ENCODE measurements at regions not wholly inside any gene's neighbourhood (a gene's known extent, or its start where the extent isn't known, plus 50 kb on each side); places are given as distances from the start of the nearest gene placed in this dataset.

DNA sequence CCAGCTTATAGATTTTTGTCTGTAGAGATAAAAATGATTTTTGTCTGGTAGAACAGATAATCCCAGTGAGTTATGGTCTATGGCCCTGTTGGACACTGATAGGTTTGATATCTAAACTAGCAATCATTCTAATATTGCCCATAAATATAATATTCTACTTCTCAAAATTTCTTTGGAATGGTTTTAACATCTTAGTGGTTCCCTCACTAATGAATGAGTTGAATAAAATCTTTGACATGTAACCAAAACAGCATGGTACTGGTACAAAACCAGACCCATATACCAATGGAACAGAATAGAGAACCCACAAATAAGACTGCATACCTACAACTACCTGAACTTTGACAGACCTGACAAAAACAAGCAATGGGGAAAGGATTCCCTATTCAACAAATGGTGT lies 219.7 kb downstream of the SEC61B start:
- Mint-ChIP-seq H3K4me1 (ENCODE audit: low read depth) (peaks cover 23% of the 10 kb centered on the region), H3K27ac (no peak overlapping the region), H3K27me3 (ENCODE audit: low read depth) (peaks cover 7% of the 10 kb centered on the region), H3K4me3 (ENCODE audit: low read depth) (no peak overlapping the region), H3K9me3 (peaks cover 5% of the 10 kb centered on the region), H3K36me3 (ENCODE audit: low read depth) (no peaks in the 10 kb centered on the region)
- intact Hi-C loops (cut with micrococcal nuclease): no loop called here
- DNase-seq (ENCODE audit: low spot score): no peak

GRCh38 chr9:99445371-99445891 lies 223.3 kb downstream of the SEC61B start:
- Mint-ChIP-seq H3K36me3 (ENCODE audit: low read depth) (no peaks in the 10 kb centered on the region), H3K27ac (peak overlapping the region; percentile 69), H3K9me3 (peaks cover 5% of the 10 kb centered on the region), H3K27me3 (ENCODE audit: low read depth) (peaks cover 14% of the 10 kb centered on the region), H3K4me1 (ENCODE audit: low read depth) (peaks cover 25% of the 10 kb centered on the region), H3K4me3 (ENCODE audit: low read depth) (no peak overlapping the region)
- no peak for DNase-seq (ENCODE audit: low spot score)
- intact Hi-C loops (cut with micrococcal nuclease): no loop called here

DNA sequence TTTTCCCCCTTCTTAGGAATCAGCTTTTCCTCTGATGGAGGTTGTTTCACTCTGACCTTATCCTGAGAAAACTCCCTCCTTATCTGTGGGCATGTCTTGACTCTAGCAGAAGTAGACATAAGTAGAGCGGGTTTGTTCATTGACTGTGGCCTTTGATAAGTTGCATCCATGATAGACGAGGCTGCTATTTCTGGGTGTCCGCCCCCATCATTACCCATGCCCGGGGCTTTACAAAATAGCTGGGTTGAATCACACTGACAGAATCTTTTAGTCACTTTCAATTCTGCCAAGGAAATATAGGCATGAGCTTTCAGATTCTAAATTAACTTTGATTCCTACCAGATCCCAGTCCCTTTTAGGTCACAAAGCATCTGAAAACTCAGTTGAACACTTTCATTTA lies 223.8 kb downstream of the SEC61B start:
- Mint-ChIP-seq H3K4me1 (ENCODE audit: low read depth) (peaks cover 25% of the 10 kb centered on the region), H3K9me3 (peaks cover 5% of the 10 kb centered on the region), H3K27ac (peak overlapping the region; percentile 69), H3K36me3 (ENCODE audit: low read depth) (no peaks in the 10 kb centered on the region), H3K27me3 (ENCODE audit: low read depth) (peaks cover 14% of the 10 kb centered on the region), H3K4me3 (ENCODE audit: low read depth) (no peak overlapping the region)
- intact Hi-C loops (cut with micrococcal nuclease): no loop called here
- no peak for DNase-seq (ENCODE audit: low spot score)

DNA sequence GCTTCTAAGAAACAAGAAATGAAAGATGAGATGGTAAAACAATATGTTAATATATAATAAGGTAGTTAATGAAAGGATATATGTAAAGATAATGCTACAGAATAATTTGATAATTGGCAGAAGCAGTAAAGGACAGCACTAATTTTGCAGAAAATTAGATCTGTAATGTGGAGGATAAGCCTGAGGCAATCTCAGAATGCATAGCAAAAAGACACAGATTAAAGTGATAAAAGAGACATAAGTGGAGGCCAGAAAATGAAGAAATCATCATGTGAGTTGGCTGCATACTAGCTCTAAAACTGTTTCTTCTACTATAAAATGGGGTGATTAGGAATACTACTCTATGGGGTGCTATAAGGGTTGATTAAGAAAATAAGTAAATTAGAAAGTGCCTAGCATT lies 225.9 kb downstream of the SEC61B start:
- intact Hi-C loops (cut with micrococcal nuclease): no loop called here
- peaks cover 25% of the 10 kb centered on the region for H3K4me1 Mint-ChIP-seq (ENCODE audit: low read depth)
- no peak for DNase-seq (ENCODE audit: low spot score)
- no peaks in the 10 kb centered on the region for H3K36me3 Mint-ChIP-seq (ENCODE audit: low read depth)
- H3K9me3 Mint-ChIP-seq: no peaks in the 10 kb centered on the region
- H3K4me3 Mint-ChIP-seq (ENCODE audit: low read depth): no peak overlapping the region
- peaks cover 20% of the 10 kb centered on the region for H3K27me3 Mint-ChIP-seq (ENCODE audit: low read depth)
- H3K27ac Mint-ChIP-seq: no peak overlapping the region

- Mint-ChIP-seq H3K4me3 (ENCODE audit: low read depth) (no peak overlapping the region), H3K27ac (no peak overlapping the region), H3K27me3 (ENCODE audit: low read depth) (peaks cover 17% of the 10 kb centered on the region), H3K4me1 (ENCODE audit: low read depth) (peaks cover 25% of the 10 kb centered on the region), H3K9me3 (no peaks in the 10 kb centered on the region), H3K36me3 (ENCODE audit: low read depth) (no peaks in the 10 kb centered on the region)
- intact Hi-C loops (cut with micrococcal nuclease): no loop called here
- DNase-seq (ENCODE audit: low spot score): no peak
Measured at GRCh38 chr9:99449726-99450125, 227.6 kb downstream of the SEC61B start.

- Mint-ChIP-seq H3K36me3 (ENCODE audit: low read depth) (no peaks in the 10 kb centered on the region), H3K9me3 (no peaks in the 10 kb centered on the region), H3K4me1 (ENCODE audit: low read depth) (peaks cover 14% of the 10 kb centered on the region), H3K4me3 (ENCODE audit: low read depth) (no peak overlapping the region), H3K27ac (no peak overlapping the region), H3K27me3 (ENCODE audit: low read depth) (peaks cover 20% of the 10 kb centered on the region)
- intact Hi-C loops (cut with micrococcal nuclease): no loop called here
- no peak for DNase-seq (ENCODE audit: low spot score)
Measured at GRCh38 chr9:99451112-99451606, 229.1 kb downstream of the SEC61B start.

DNA sequence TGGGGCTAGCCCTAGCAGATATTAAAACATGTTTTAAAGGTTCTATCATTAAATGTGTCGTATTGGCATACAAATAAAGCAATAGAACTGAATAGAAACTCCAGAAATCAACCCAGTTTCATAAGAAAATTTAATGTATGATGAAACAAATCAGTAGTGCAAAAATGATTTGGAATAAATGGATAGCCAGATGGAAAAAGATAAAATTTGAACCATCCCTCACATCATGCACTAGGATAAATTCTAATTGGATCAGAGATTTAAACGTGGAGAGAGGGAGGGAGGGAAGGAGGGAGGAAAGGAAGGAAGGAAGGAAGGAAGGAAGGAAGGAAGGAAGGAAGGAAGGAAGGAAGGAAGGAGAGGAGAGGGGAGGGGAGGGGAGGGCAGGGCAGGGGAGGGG lies 235.3 kb downstream of the SEC61B start:
- intact Hi-C loops (cut with micrococcal nuclease): no loop called here
- no peaks in the 10 kb centered on the region for H3K9me3 Mint-ChIP-seq
- no peak overlapping the region for H3K27ac Mint-ChIP-seq
- no peak overlapping the region for H3K4me3 Mint-ChIP-seq (ENCODE audit: low read depth)
- H3K4me1 Mint-ChIP-seq (ENCODE audit: low read depth): peaks cover 4% of the 10 kb centered on the region
- DNase-seq (ENCODE audit: low spot score): no peak
- H3K36me3 Mint-ChIP-seq (ENCODE audit: low read depth): no peaks in the 10 kb centered on the region
- peaks cover 8% of the 10 kb centered on the region for H3K27me3 Mint-ChIP-seq (ENCODE audit: low read depth)

DNA sequence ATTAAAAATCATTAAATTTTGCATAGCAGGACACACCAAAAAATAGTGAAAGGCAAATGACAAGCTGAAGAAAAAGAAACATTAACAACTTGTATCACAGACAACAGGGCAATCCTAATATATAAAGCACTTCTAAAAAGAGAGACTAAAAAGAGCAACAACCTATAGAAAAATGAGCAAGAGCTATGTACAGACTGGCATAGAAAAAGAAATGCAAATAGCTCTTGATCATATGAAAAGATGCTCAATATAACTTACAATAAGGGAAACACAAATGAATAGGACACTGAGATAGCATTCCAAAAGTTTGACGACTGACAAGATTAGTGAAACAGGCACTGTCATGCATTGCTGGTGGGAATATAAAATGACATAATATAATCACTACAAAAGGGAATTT lies 235.9 kb downstream of the SEC61B start:
- Mint-ChIP-seq H3K36me3 (ENCODE audit: low read depth) (no peaks in the 10 kb centered on the region), H3K9me3 (no peaks in the 10 kb centered on the region), H3K4me1 (ENCODE audit: low read depth) (peaks cover 4% of the 10 kb centered on the region), H3K27me3 (ENCODE audit: low read depth) (peaks cover 6% of the 10 kb centered on the region), H3K4me3 (ENCODE audit: low read depth) (no peak overlapping the region), H3K27ac (no peak overlapping the region)
- DNase-seq (ENCODE audit: low spot score): no peak
- intact Hi-C loops (cut with micrococcal nuclease): no loop called here

GRCh38 chr9:99459919-99460318 lies 237.8 kb downstream of the SEC61B start:
- Mint-ChIP-seq H3K27me3 (ENCODE audit: low read depth) (peaks cover 3% of the 10 kb centered on the region), H3K4me3 (ENCODE audit: low read depth) (no peak overlapping the region), H3K27ac (no peak overlapping the region), H3K36me3 (ENCODE audit: low read depth) (no peaks in the 10 kb centered on the region), H3K9me3 (no peaks in the 10 kb centered on the region), H3K4me1 (ENCODE audit: low read depth) (peaks cover 6% of the 10 kb centered on the region)
- intact Hi-C loops (cut with micrococcal nuclease): no loop called here
- DNase-seq (ENCODE audit: low spot score): no peak

- intact Hi-C loops (cut with micrococcal nuclease): no loop called here
- Mint-ChIP-seq H3K36me3 (ENCODE audit: low read depth) (no peaks in the 10 kb centered on the region), H3K9me3 (no peaks in the 10 kb centered on the region), H3K27ac (no peak overlapping the region), H3K4me3 (ENCODE audit: low read depth) (no peak overlapping the region), H3K27me3 (ENCODE audit: low read depth) (no peaks in the 10 kb centered on the region), H3K4me1 (ENCODE audit: low read depth) (peaks cover 13% of the 10 kb centered on the region)
- no peak for DNase-seq (ENCODE audit: low spot score)
Measured at GRCh38 chr9:99463131-99463530, 241.0 kb downstream of the SEC61B start.

- Mint-ChIP-seq H3K27me3 (ENCODE audit: low read depth) (no peaks in the 10 kb centered on the region), H3K27ac (no peak overlapping the region), H3K4me3 (ENCODE audit: low read depth) (no peak overlapping the region), H3K36me3 (ENCODE audit: low read depth) (no peaks in the 10 kb centered on the region), H3K4me1 (ENCODE audit: low read depth) (peaks cover 11% of the 10 kb centered on the region), H3K9me3 (no peaks in the 10 kb centered on the region)
- DNase-seq (ENCODE audit: low spot score): no peak
- intact Hi-C loops (cut with micrococcal nuclease): no loop called here
Measured at GRCh38 chr9:99464568-99464967, 242.5 kb downstream of the SEC61B start.

GRCh38 chr9:99465231-99465907 lies 243.3 kb downstream of the SEC61B start:
- no peaks in the 10 kb centered on the region for H3K36me3 Mint-ChIP-seq (ENCODE audit: low read depth)
- H3K9me3 Mint-ChIP-seq: no peaks in the 10 kb centered on the region
- DNase-seq (ENCODE audit: low spot score): no peak
- peak overlapping the region; percentile 44 for H3K27ac Mint-ChIP-seq
- intact Hi-C loops (cut with micrococcal nuclease): no loop called here
- no peak overlapping the region for H3K4me3 Mint-ChIP-seq (ENCODE audit: low read depth)
- peaks cover 12% of the 10 kb centered on the region for H3K4me1 Mint-ChIP-seq (ENCODE audit: low read depth)
- no peaks in the 10 kb centered on the region for H3K27me3 Mint-ChIP-seq (ENCODE audit: low read depth)

GRCh38 chr9:99466104-99466503 lies 244.0 kb downstream of the SEC61B start:
- Mint-ChIP-seq H3K4me1 (ENCODE audit: low read depth) (peaks cover 14% of the 10 kb centered on the region), H3K4me3 (ENCODE audit: low read depth) (no peak overlapping the region), H3K27me3 (ENCODE audit: low read depth) (no peaks in the 10 kb centered on the region), H3K36me3 (ENCODE audit: low read depth) (no peaks in the 10 kb centered on the region), H3K27ac (peak overlapping the region; percentile 44), H3K9me3 (no peaks in the 10 kb centered on the region)
- DNase-seq (ENCODE audit: low spot score): no peak
- intact Hi-C loops (cut with micrococcal nuclease): no loop called here
